DND-41 (cell line): ENCODE measurements at regions not wholly inside any gene's neighbourhood (a gene's known extent, or its start where the extent isn't known, plus 50 kb on each side); places are given as distances from the start of the nearest gene placed in this dataset.

Source experiments
- ATAC-seq: fragments of 200-7000 bp; cut with Tn5 transposase; 3 replicates; pipeline ENCODE4 v1.9.1; 2021; ENCODE audit warnings: low read depth; ENCODE audit not compliant: insufficient read depth
- DNase-seq: peaks from one replicate; pipeline ENCODE4 v3.0.0-alpha.2; 2020
- H2AFZ ChIP-seq: 2 replicates; pipeline ENCODE4 v1.6.0; 2012; ENCODE audit warnings: low read depth, low read length
- H3K27ac ChIP-seq: 2 replicates; pipeline ENCODE4 v1.5.1; 2012; ENCODE audit warnings: low read length, inconsistent platforms
- H3K27me3 ChIP-seq: fragments of 200-600 bp; sonication (generic); 2 replicates; pipeline ENCODE4 v1.6.0; 2012; ENCODE audit warnings: low read length, mild to moderate bottlenecking, inconsistent platforms; ENCODE audit not compliant: insufficient read depth, poor library complexity
- H3K36me3 ChIP-seq: 2 replicates; pipeline ENCODE4 v1.5.1; 2012; ENCODE audit warnings: low read length, inconsistent platforms; ENCODE audit not compliant: insufficient read depth
- H3K4me1 ChIP-seq: 2 replicates; pipeline ENCODE4 v1.5.1; 2012; ENCODE audit warnings: mild to moderate bottlenecking, low read length; ENCODE audit not compliant: insufficient read depth
- H3K4me2 ChIP-seq: 2 replicates; pipeline ENCODE4 v1.6.0; 2012; ENCODE audit warnings: mild to moderate bottlenecking, moderate library complexity, low read length, inconsistent platforms; ENCODE audit not compliant: insufficient read depth
- H3K4me3 ChIP-seq, 2 experiments: fragments of 200-600 bp in 1 of 2; shearing (Covaris generic) in 1 of 2; 2 replicates each; pipeline ENCODE4 v1.5.1; 2012 to 2016; ENCODE audit warnings: inconsistent platforms in 2 of 2, low read length in 2 of 2, mild to moderate bottlenecking in 2 of 2, low read depth in 1 of 2, moderate library complexity in 1 of 2
- H3K79me2 ChIP-seq: 2 replicates; pipeline ENCODE4 v1.6.0; 2012; ENCODE audit warnings: low read length, inconsistent platforms; ENCODE audit not compliant: insufficient read depth
- H3K9ac ChIP-seq: 2 replicates; pipeline ENCODE4 v1.6.0; 2012; ENCODE audit warnings: low read depth, mild to moderate bottlenecking, inconsistent platforms, low read length, moderate library complexity
- H3K9me3 ChIP-seq: 2 replicates; pipeline ENCODE4 v1.5.1; 2012; ENCODE audit warnings: low read length, moderate library complexity, mild to moderate bottlenecking, inconsistent platforms; ENCODE audit not compliant: insufficient read depth, severe bottlenecking
- H4K20me1 ChIP-seq: 2 replicates; pipeline ENCODE4 v1.6.0; 2012; ENCODE audit warnings: low read length; ENCODE audit not compliant: insufficient read depth
- CTCF ChIP-seq: IDR thresholded peaks from 2 replicates; pipeline ENCODE4 v1.5.1; 2012; ENCODE audit warnings: borderline replicate concordance, low read length, moderate library complexity, mild to moderate bottlenecking; ENCODE audit not compliant: poor library complexity, severe bottlenecking; ENCODE audit errors: extremely low read depth
- EZH2 ChIP-seq: IDR thresholded peaks from 3 replicates; pipeline ENCODE4 v1.6.1; 2012; ENCODE audit warnings: borderline replicate concordance, low read depth, mild to moderate bottlenecking, moderate library complexity, low read length, inconsistent platforms; ENCODE audit not compliant: severe bottlenecking

GRCh38 chr2:2808551-2809058, 477.5 kb upstream of the MYT1L start:
- Histone ChIP-seq H3K79me2 (no peaks in the 10 kb centered on the region), H3K4me1 (no peaks in the 10 kb centered on the region), H2AFZ (no peak overlapping the region), H3K4me2 (no peak overlapping the region), H3K36me3 (no peaks in the 10 kb centered on the region), H3K27me3 (no peaks in the 10 kb centered on the region), H3K4me3 (no peak overlapping the region), H3K9me3 (no peaks in the 10 kb centered on the region), H4K20me1 (no peaks in the 10 kb centered on the region), H3K9ac (no peak overlapping the region), H3K27ac (no peak overlapping the region)
- no peak for DNase-seq
- TF ChIP-seq CTCF: no peak
- no peak for TF ChIP-seq EZH2
- ATAC-seq: no peak

GRCh38 chr2:2806711-2807110, 475.6 kb upstream of the MYT1L start:
- no peaks in the 10 kb centered on the region for H3K4me1 ChIP-seq
- no peak for ATAC-seq
- no peaks in the 10 kb centered on the region for H3K27me3 ChIP-seq
- no peaks in the 10 kb centered on the region for H3K79me2 ChIP-seq
- no peak overlapping the region for H3K4me3 ChIP-seq
- no peak overlapping the region for H3K4me2 ChIP-seq
- H3K9me3 ChIP-seq: no peaks in the 10 kb centered on the region
- DNase-seq: no peak
- TF ChIP-seq CTCF (no peak), EZH2 (no peak)
- H3K36me3 ChIP-seq: no peaks in the 10 kb centered on the region
- no peak overlapping the region for H3K27ac ChIP-seq
- no peaks in the 10 kb centered on the region for H4K20me1 ChIP-seq
- H2AFZ ChIP-seq: no peak overlapping the region
- no peak overlapping the region for H3K9ac ChIP-seq

DNA sequence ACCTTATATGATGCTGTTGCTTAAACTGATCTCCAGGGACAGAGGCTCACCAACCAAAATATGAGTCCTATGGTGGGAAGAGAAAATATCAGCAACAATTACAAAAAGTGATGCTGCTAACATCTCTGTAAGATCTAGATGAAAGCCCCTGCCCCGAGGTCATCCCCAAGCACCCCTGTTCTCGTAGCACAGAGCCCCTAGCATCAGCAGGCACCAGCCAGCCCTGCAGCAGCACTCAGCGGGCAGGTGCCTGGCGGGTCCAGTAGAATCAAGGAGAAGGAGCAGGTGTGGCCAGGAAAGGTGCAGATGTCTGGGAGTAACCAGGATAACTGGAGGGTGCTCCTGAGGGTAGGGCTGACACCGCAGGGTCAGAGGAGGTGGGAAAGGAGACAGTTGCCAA, 474.2 kb upstream of the MYT1L start:
- no peak for ATAC-seq
- no peak overlapping the region for H2AFZ ChIP-seq
- H3K9me3 ChIP-seq: no peaks in the 10 kb centered on the region
- no peak for DNase-seq
- no peak for TF ChIP-seq CTCF
- TF ChIP-seq EZH2: no peak
- no peak overlapping the region for H3K4me2 ChIP-seq
- H4K20me1 ChIP-seq: no peaks in the 10 kb centered on the region
- no peaks in the 10 kb centered on the region for H3K27me3 ChIP-seq
- H3K27ac ChIP-seq: no peak overlapping the region
- H3K4me3 ChIP-seq: no peak overlapping the region
- no peaks in the 10 kb centered on the region for H3K36me3 ChIP-seq
- no peaks in the 10 kb centered on the region for H3K4me1 ChIP-seq
- H3K79me2 ChIP-seq: no peaks in the 10 kb centered on the region
- H3K9ac ChIP-seq: no peak overlapping the region

GRCh38 chr2:2804528-2804927, 473.5 kb upstream of the MYT1L start:
- Histone ChIP-seq H4K20me1 (no peaks in the 10 kb centered on the region), H3K27ac (no peak overlapping the region), H3K27me3 (no peaks in the 10 kb centered on the region), H3K4me1 (no peaks in the 10 kb centered on the region), H2AFZ (no peak overlapping the region), H3K4me2 (no peak overlapping the region), H3K9ac (no peak overlapping the region), H3K36me3 (no peaks in the 10 kb centered on the region), H3K79me2 (no peaks in the 10 kb centered on the region), H3K4me3 (no peak overlapping the region), H3K9me3 (no peaks in the 10 kb centered on the region)
- no peak for TF ChIP-seq CTCF
- TF ChIP-seq EZH2: no peak
- DNase-seq: no peak
- ATAC-seq: no peak
